Heart left ventricle (tissue), 13 donors: ENCODE measurements at regions not wholly inside any gene's neighbourhood (a gene's known extent, or its start where the extent isn't known, plus 50 kb on each side); places are given as distances from the start of the nearest gene placed in this dataset.

Source experiments
- CTCF ChIP-seq, 12 donors: fragments of 200-600 bp; sonication (generic) in 4 of 12; IDR thresholded peaks; one replicate each; pipeline versions ENCODE4 v1.5.0 to v1.8.0; 2018 to 2022; ENCODE audit warnings: antibody characterized with exemption in 12 of 12, mild to moderate bottlenecking in 5 of 12
- POLR2A ChIP-seq, 2 donors: fragments of 450-650 bp; IDR thresholded peaks; one replicate each; pipeline ENCODE4 v1.6.1; 2017; ENCODE audit warnings: antibody characterized with exemption in 2 of 2, mild to moderate bottlenecking in 2 of 2, moderate library complexity in 2 of 2
- donor health status: ischemic (EF 13 %, LVEDD 7.1; RV severe dilation, severe dysfunction).
- donor health status: DM: no; HTN: yes; CAD: no.
- donor health status: DM: no; HTN: no; CAD: no.
- donor health status: ischemic (EF 25% LVEDD 6.9; RV normal size, moderate dysfunction).
- donor health status: ischemic (EF 25% LVEDD 5.7; RV mildly dilated, moderate dysfunction).
- donor health status: ischemic (EF 35%, LVEDD 5.7; RV mildly dilated, moderate dysfunction).
- donor health status: nonischemic (EF 11% LVEDD 7.7; RV severe dilation, severe dysfunction).
- donor health status: DM: yes; HTN: yes; CAD: no.
- donor health status: PGD.
- donor health status: ischemic (EF 29% LVEDD 5.4; RV normal size, mild dysfunction).
- donor health status: nonischemic (EF 23%, LVEDD 6.1; RV moderate dilation, normal function).

- TF ChIP-seq CTCF (IDR thresholded peaks at IDR 0.05) = no peak
- TF ChIP-seq POLR2A (IDR thresholded peaks at IDR 0.05) = no peak
Measured at GRCh38 chr2:5497874-5498273, 194.3 kb upstream of the SOX11 start.
